ENCODE measurements at regions not wholly inside any gene's neighbourhood (a gene's known extent, or its start where the extent isn't known, plus 50 kb on each side); places are given as distances from the start of the nearest gene placed in this dataset.

DNA sequence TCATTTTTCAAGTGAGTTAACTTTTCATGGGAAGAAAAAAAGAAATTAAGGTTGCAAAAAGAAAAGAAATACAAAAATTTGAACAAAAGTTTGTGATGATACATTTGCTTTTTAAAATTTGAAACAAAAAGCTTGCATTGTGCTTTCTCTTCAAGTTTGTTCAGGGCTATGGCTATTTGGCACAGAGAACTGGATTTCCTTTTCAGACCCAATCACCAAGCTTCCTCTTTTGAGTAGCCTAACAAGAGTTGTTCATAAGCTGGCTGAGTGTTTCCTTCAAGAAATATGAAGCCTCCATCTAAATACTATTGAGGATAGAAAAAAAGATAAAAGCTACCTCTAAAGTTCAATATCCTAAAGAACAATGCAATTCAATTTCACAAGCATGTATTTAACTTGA is 787.8 kb downstream of the LIG4 start:
- no peak for TF ChIP-seq TP53 (CRISPR knock-in tag; IDR thresholded peaks at IDR 0.05)
- TF ChIP-seq, protein P1, sequence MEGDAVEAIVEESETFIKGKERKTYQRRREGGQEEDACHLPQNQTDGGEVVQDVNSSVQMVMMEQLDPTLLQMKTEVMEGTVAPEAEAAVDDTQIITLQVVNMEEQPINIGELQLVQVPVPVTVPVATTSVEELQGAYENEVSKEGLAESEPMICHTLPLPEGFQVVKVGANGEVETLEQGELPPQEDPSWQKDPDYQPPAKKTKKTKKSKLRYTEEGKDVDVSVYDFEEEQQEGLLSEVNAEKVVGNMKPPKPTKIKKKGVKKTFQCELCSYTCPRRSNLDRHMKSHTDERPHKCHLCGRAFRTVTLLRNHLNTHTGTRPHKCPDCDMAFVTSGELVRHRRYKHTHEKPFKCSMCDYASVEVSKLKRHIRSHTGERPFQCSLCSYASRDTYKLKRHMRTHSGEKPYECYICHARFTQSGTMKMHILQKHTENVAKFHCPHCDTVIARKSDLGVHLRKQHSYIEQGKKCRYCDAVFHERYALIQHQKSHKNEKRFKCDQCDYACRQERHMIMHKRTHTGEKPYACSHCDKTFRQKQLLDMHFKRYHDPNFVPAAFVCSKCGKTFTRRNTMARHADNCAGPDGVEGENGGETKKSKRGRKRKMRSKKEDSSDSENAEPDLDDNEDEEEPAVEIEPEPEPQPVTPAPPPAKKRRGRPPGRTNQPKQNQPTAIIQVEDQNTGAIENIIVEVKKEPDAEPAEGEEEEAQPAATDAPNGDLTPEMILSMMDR (IDR thresholded peaks at IDR 0.05), result no peak
- TF ChIP-seq, protein P2, sequence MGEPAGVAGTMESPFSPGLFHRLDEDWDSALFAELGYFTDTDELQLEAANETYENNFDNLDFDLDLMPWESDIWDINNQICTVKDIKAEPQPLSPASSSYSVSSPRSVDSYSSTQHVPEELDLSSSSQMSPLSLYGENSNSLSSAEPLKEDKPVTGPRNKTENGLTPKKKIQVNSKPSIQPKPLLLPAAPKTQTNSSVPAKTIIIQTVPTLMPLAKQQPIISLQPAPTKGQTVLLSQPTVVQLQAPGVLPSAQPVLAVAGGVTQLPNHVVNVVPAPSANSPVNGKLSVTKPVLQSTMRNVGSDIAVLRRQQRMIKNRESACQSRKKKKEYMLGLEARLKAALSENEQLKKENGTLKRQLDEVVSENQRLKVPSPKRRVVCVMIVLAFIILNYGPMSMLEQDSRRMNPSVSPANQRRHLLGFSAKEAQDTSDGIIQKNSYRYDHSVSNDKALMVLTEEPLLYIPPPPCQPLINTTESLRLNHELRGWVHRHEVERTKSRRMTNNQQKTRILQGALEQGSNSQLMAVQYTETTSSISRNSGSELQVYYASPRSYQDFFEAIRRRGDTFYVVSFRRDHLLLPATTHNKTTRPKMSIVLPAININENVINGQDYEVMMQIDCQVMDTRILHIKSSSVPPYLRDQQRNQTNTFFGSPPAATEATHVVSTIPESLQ (CRISPR knock-in tag; IDR thresholded peaks at IDR 0.05), result no peak
- TF ChIP-seq FOXP1 (CRISPR knock-in tag; IDR thresholded peaks at IDR 0.05; ENCODE audit: borderline replicate concordance), result no peak
- TF ChIP-seq FOXJ3 (CRISPR knock-in tag; IDR thresholded peaks at IDR 0.05; ENCODE audit: borderline replicate concordance), result no peak
- TF ChIP-seq CREB1 (CRISPR knock-in tag; IDR thresholded peaks at IDR 0.05), result no peak
- TF ChIP-seq JUN (CRISPR knock-in tag; IDR thresholded peaks at IDR 0.05), result no peak
- TF ChIP-seq NFE2L1 (CRISPR knock-in tag; IDR thresholded peaks at IDR 0.05), result no peak
- TF ChIP-seq, protein P3, sequence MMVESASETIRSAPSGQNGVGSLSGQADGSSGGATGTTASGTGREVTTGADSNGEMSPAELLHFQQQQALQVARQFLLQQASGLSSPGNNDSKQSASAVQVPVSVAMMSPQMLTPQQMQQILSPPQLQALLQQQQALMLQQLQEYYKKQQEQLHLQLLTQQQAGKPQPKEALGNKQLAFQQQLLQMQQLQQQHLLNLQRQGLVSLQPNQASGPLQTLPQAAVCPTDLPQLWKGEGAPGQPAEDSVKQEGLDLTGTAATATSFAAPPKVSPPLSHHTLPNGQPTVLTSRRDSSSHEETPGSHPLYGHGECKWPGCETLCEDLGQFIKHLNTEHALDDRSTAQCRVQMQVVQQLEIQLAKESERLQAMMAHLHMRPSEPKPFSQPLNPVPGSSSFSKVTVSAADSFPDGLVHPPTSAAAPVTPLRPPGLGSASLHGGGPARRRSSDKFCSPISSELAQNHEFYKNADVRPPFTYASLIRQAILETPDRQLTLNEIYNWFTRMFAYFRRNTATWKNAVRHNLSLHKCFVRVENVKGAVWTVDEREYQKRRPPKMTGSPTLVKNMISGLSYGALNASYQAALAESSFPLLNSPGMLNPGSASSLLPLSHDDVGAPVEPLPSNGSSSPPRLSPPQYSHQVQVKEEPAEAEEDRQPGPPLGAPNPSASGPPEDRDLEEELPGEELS (CRISPR knock-in tag; IDR thresholded peaks at IDR 0.05), result no peak
- TF ChIP-seq TCF7 (CRISPR knock-in tag; IDR thresholded peaks at IDR 0.05; ENCODE audit: low read depth), result no peak
- TF ChIP-seq SP1 (CRISPR knock-in tag; conservative IDR thresholded peaks at IDR 0.05), result no peak
- TF ChIP-seq ZNF121 (CRISPR knock-in tag; IDR thresholded peaks at IDR 0.05), result no peak
